ENCODE measurements at regions not wholly inside any gene's neighbourhood (a gene's known extent, or its start where the extent isn't known, plus 50 kb on each side); places are given as distances from the start of the nearest gene placed in this dataset.

GRCh38 chr12:24562771-24563431 is 386.0 kb downstream of the BCAT1 start:
- DNase-seq = peak in 2 of 3 donors; percentile 1 to 2
- H3K27ac Mint-ChIP-seq = peak overlapping the region in 1 of 6 donors; percentile 50
- peaks cover 0 to 2% (median 0%) of the 10 kb centered on the region in 6 donors for H3K9me3 Mint-ChIP-seq
- H3K36me3 Mint-ChIP-seq = no peaks in the 10 kb centered on the region
- H3K4me1 Mint-ChIP-seq = peaks cover 18 to 46% of the 10 kb centered on the region in 2 donors
- peaks cover 13 to 39% (median 19%) of the 10 kb centered on the region in 3 donors for H3K27me3 Mint-ChIP-seq (ENCODE audit: low read depth in 3 of 3)
- peak overlapping the region; percentile 83 to 92 (median 86) for H3K4me3 Mint-ChIP-seq

GRCh38 chr12:24561882-24562770 is 386.8 kb downstream of the BCAT1 start:
- peak in 2 of 3 donors; percentile 20 to 30 for DNase-seq
- Mint-ChIP-seq H3K4me1 (peaks cover 18 to 46% of the 10 kb centered on the region in 2 donors), H3K27ac (peak overlapping the region in 1 of 6 donors; percentile 28), H3K27me3 (ENCODE audit: low read depth in 3 of 3) (peaks cover 12 to 35% (median 19%) of the 10 kb centered on the region in 3 donors), H3K9me3 (peaks cover 0 to 2% (median 0%) of the 10 kb centered on the region in 6 donors), H3K36me3 (no peaks in the 10 kb centered on the region), H3K4me3 (peak overlapping the region; percentile 83 to 92 (median 88))

GRCh38 chr12:24561411-24561871 is 387.5 kb downstream of the BCAT1 start:
- no peaks in the 10 kb centered on the region for H3K9me3 Mint-ChIP-seq
- H3K27ac Mint-ChIP-seq = no peak overlapping the region
- peaks cover 18 to 46% of the 10 kb centered on the region in 2 donors for H3K4me1 Mint-ChIP-seq
- peak overlapping the region; percentile 83 to 92 (median 88) for H3K4me3 Mint-ChIP-seq
- H3K36me3 Mint-ChIP-seq = no peaks in the 10 kb centered on the region
- peak in 1 of 3 donors; percentile 2 for DNase-seq
- H3K27me3 Mint-ChIP-seq (ENCODE audit: low read depth in 3 of 3) = peaks cover 12 to 35% (median 17%) of the 10 kb centered on the region in 3 donors

GRCh38 chr12:24560831-24561271 is 388.1 kb downstream of the BCAT1 start:
- Mint-ChIP-seq H3K9me3 (no peaks in the 10 kb centered on the region), H3K4me1 (peaks cover 18 to 46% of the 10 kb centered on the region in 2 donors), H3K27ac (no peak overlapping the region), H3K36me3 (no peaks in the 10 kb centered on the region), H3K4me3 (peak overlapping the region; percentile 83 to 92 (median 88)), H3K27me3 (ENCODE audit: low read depth in 3 of 3) (peaks cover 12 to 35% (median 17%) of the 10 kb centered on the region in 3 donors)
- no peak for DNase-seq

GRCh38 chr12:24560192-24560775 is 388.6 kb downstream of the BCAT1 start:
- H3K4me3 Mint-ChIP-seq = peak overlapping the region in 2 of 5 donors; percentile 86 to 88
- peaks cover 18 to 46% of the 10 kb centered on the region in 2 donors for H3K4me1 Mint-ChIP-seq
- peaks cover 12 to 35% (median 17%) of the 10 kb centered on the region in 3 donors for H3K27me3 Mint-ChIP-seq (ENCODE audit: low read depth in 3 of 3)
- H3K9me3 Mint-ChIP-seq = no peaks in the 10 kb centered on the region
- H3K36me3 Mint-ChIP-seq = no peaks in the 10 kb centered on the region
- DNase-seq = no peak
- no peak overlapping the region for H3K27ac Mint-ChIP-seq

GRCh38 chr12:24557738-24558137 is 391.2 kb downstream of the BCAT1 start:
- no peak for DNase-seq
- H3K27ac Mint-ChIP-seq = no peak overlapping the region
- peaks cover 7 to 25% (median 12%) of the 10 kb centered on the region in 3 donors for H3K27me3 Mint-ChIP-seq (ENCODE audit: low read depth in 3 of 3)
- no peak overlapping the region for H3K4me3 Mint-ChIP-seq
- no peaks in the 10 kb centered on the region for H3K36me3 Mint-ChIP-seq
- H3K9me3 Mint-ChIP-seq = peaks cover 0 to 3% (median 0%) of the 10 kb centered on the region in 6 donors
- peaks cover 8 to 29% of the 10 kb centered on the region in 2 donors for H3K4me1 Mint-ChIP-seq

- Mint-ChIP-seq H3K27me3 (ENCODE audit: low read depth in 3 of 3) (peaks cover 0 to 11% (median 11%) of the 10 kb centered on the region in 3 donors), H3K4me3 (no peak overlapping the region), H3K27ac (no peak overlapping the region), H3K36me3 (no peaks in the 10 kb centered on the region), H3K9me3 (peaks cover 0 to 3% (median 0%) of the 10 kb centered on the region in 6 donors), H3K4me1 (peaks cover 0 to 12% of the 10 kb centered on the region in 2 donors)
- no peak for DNase-seq
Measured at GRCh38 chr12:24555730-24556129, 393.2 kb downstream of the BCAT1 start.

GRCh38 chr12:24554612-24555295 is 394.1 kb downstream of the BCAT1 start:
- H3K4me1 Mint-ChIP-seq = peaks cover 0 to 3% of the 10 kb centered on the region in 2 donors
- no peak for DNase-seq
- no peaks in the 10 kb centered on the region for H3K36me3 Mint-ChIP-seq
- H3K27ac Mint-ChIP-seq = no peak overlapping the region
- no peak overlapping the region for H3K4me3 Mint-ChIP-seq
- H3K27me3 Mint-ChIP-seq (ENCODE audit: low read depth in 3 of 3) = peaks cover 0 to 7% (median 6%) of the 10 kb centered on the region in 3 donors
- peaks cover 0 to 3% (median 0%) of the 10 kb centered on the region in 6 donors for H3K9me3 Mint-ChIP-seq

- Mint-ChIP-seq H3K4me3 (no peak overlapping the region), H3K9me3 (peaks cover 0 to 3% (median 0%) of the 10 kb centered on the region in 6 donors), H3K27ac (no peak overlapping the region), H3K27me3 (ENCODE audit: low read depth in 3 of 3) (peaks cover 0 to 5% (median 4%) of the 10 kb centered on the region in 3 donors), H3K4me1 (no peaks in the 10 kb centered on the region), H3K36me3 (no peaks in the 10 kb centered on the region)
- no peak for DNase-seq
Measured at GRCh38 chr12:24553259-24553658, 395.6 kb downstream of the BCAT1 start.

- Mint-ChIP-seq H3K36me3 (no peaks in the 10 kb centered on the region), H3K4me3 (no peak overlapping the region), H3K4me1 (no peaks in the 10 kb centered on the region), H3K27ac (no peak overlapping the region), H3K27me3 (ENCODE audit: low read depth in 3 of 3) (peaks cover 0 to 7% (median 4%) of the 10 kb centered on the region in 3 donors), H3K9me3 (peaks cover 0 to 3% (median 0%) of the 10 kb centered on the region in 6 donors)
- no peak for DNase-seq
Measured at GRCh38 chr12:24551163-24551786, 397.6 kb downstream of the BCAT1 start.

- H3K4me3 Mint-ChIP-seq = no peak overlapping the region
- peaks cover 0 to 3% (median 0%) of the 10 kb centered on the region in 6 donors for H3K9me3 Mint-ChIP-seq
- H3K4me1 Mint-ChIP-seq = no peaks in the 10 kb centered on the region
- H3K36me3 Mint-ChIP-seq = no peaks in the 10 kb centered on the region
- H3K27me3 Mint-ChIP-seq (ENCODE audit: low read depth in 3 of 3) = peaks cover 0 to 7% (median 4%) of the 10 kb centered on the region in 3 donors
- DNase-seq = no peak
- H3K27ac Mint-ChIP-seq = no peak overlapping the region
Measured at GRCh38 chr12:24550609-24551008, 398.3 kb downstream of the BCAT1 start.

GRCh38 chr12:24546661-24547060 is 402.2 kb downstream of the BCAT1 start:
- no peaks in the 10 kb centered on the region for H3K36me3 Mint-ChIP-seq

More at GRCh38 chr12:24546661-24547060, 402.2 kb downstream of the BCAT1 start:
- H3K4me1 Mint-ChIP-seq = no peaks in the 10 kb centered on the region
- no peak overlapping the region for H3K4me3 Mint-ChIP-seq
- peaks cover 0 to 5% (median 0%) of the 10 kb centered on the region in 3 donors for H3K27me3 Mint-ChIP-seq (ENCODE audit: low read depth in 3 of 3)
- H3K27ac Mint-ChIP-seq = no peak overlapping the region
- no peak for DNase-seq
- peaks cover 0 to 4% (median 0%) of the 10 kb centered on the region in 6 donors for H3K9me3 Mint-ChIP-seq

All from immature natural killer cell (primary cell).